GM19043 (cell line): ENCODE measurements at regions not wholly inside any gene's neighbourhood (a gene's known extent, or its start where the extent isn't known, plus 50 kb on each side); places are given as distances from the start of the nearest gene placed in this dataset.

Source experiments
- ATAC-seq: cut with Tn5 transposase; IDR thresholded peaks from one replicate; pipeline ENCODE4 v1.9.1; 2021; ENCODE audit warnings: low read depth; ENCODE audit not compliant: unreplicated experiment

- ATAC-seq = no peak
These were observed 767.0 kb downstream of the OTOL1 start for GRCh38 chr3:162263596-162263995.

- ATAC-seq = no peak
These were observed 773.2 kb downstream of the OTOL1 start for GRCh38 chr3:162269636-162270458.

GRCh38 chr3:162274070-162274469, 777.5 kb downstream of the OTOL1 start:
- no peak for ATAC-seq

- no peak for ATAC-seq
These were observed 782.2 kb downstream of the OTOL1 start for GRCh38 chr3:162278834-162279233.

- ATAC-seq = no peak
These were observed 788.7 kb downstream of the OTOL1 start for GRCh38 chr3:162285259-162285658.

GRCh38 chr3:162287600-162287999, 791.0 kb downstream of the OTOL1 start:
- no peak for ATAC-seq

- ATAC-seq = no peak
These were observed 795.8 kb downstream of the OTOL1 start for GRCh38 chr3:162292409-162292808.

GRCh38 chr3:162295323-162295983, 798.8 kb downstream of the OTOL1 start:
- ATAC-seq = no peak

- no peak for ATAC-seq
These were observed 806.5 kb downstream of the OTOL1 start for GRCh38 chr3:162302983-162303624.

GRCh38 chr3:162317046-162317445, 820.4 kb downstream of the OTOL1 start:
- ATAC-seq = no peak

- no peak for ATAC-seq
These were observed 832.0 kb downstream of the OTOL1 start for GRCh38 chr3:162328649-162329048.

GRCh38 chr3:162329514-162329913, 832.9 kb downstream of the OTOL1 start:
- no peak for ATAC-seq

GRCh38 chr3:162332344-162332743, 835.7 kb downstream of the OTOL1 start:
- ATAC-seq = no peak

- no peak for ATAC-seq
These were observed 837.9 kb downstream of the OTOL1 start for GRCh38 chr3:162334537-162334936.

GRCh38 chr3:162337630-162338029, 841.0 kb downstream of the OTOL1 start:
- no peak for ATAC-seq

GRCh38 chr3:162338514-162338913, 841.9 kb downstream of the OTOL1 start:
- no peak for ATAC-seq

GRCh38 chr3:162348912-162349311, 852.3 kb downstream of the OTOL1 start:
- ATAC-seq = no peak

- ATAC-seq = no peak
These were observed 856.8 kb downstream of the OTOL1 start for GRCh38 chr3:162353414-162353813.

GRCh38 chr3:162354356-162354755, 857.7 kb downstream of the OTOL1 start:
- no peak for ATAC-seq

- no peak for ATAC-seq
These were observed 868.6 kb downstream of the OTOL1 start for GRCh38 chr3:162365066-162365719.

- no peak for ATAC-seq
These were observed 869.7 kb downstream of the OTOL1 start for GRCh38 chr3:162366166-162366766.
